A549 (cell line): ENCODE measurements at regions not wholly inside any gene's neighbourhood (a gene's known extent, or its start where the extent isn't known, plus 50 kb on each side); places are given as distances from the start of the nearest gene placed in this dataset.

ENCODE experiments used
- ATAC-seq, 2 experiments: fragments of 200-7000 bp in 1 of 2; fragments of >200 bp in 1 of 2; cut with Nextera tagmentation in 1 of 2; cut with Tn5 transposase in 1 of 2; 3 replicates each; pipeline versions ENCODE4 v1.8.0 to v1.9.1; 2018 to 2020; ENCODE audit warnings: mild to moderate bottlenecking in 1 of 2, moderate library complexity in 1 of 2
- CTCF ChIA-PET: fragments of 300-600 bp; sonication (Branson Sonifier 250); formaldehyde crosslinking; extraction: SDS; loops from one replicate; lab custom pipeline; 2021; ENCODE audit warnings: antibody characterized with exemption, inconsistent platforms; lab: Yijun Ruan, JAX
- POLR2A ChIA-PET: fragments of 350-600 bp; formaldehyde crosslinking; extraction: SDS; loops from one replicate; lab custom pipeline; 2021; ENCODE audit warnings: antibody characterized with exemption, inconsistent platforms; lab: Yijun Ruan, JAX
- DNase-seq, 2 experiments: peaks; one replicate each; pipeline versions ENCODE4 v3.0.0 to v3.0.0-alpha.2; 2011 to 2016; ENCODE audit warnings: low read depth in 1 of 2, low spot score in 1 of 2
- FAIRE-seq: peaks from 2 replicates; lab custom pipeline; 2011; peaks lifted over from hg19 to GRCh38; lab: Jason Lieb, UNC
- H3K27ac ChIP-seq, 2 experiments: fragments of >200 bp; sonication (Bioruptor Twin); formaldehyde crosslinking; 3 replicates each; pipeline ENCODE4 v1.5.1; 2016 to 2017
- H3K4me1 ChIP-seq: fragments of >200 bp; sonication (Bioruptor Twin); formaldehyde crosslinking; 3 replicates; pipeline ENCODE4 v1.6.1; 2016
- H3K4me2 ChIP-seq: fragments of >200 bp; sonication (Bioruptor Twin); formaldehyde crosslinking; 3 replicates; pipeline ENCODE4 v1.6.1; 2016
- H3K4me3 ChIP-seq: fragments of >200 bp; sonication (Bioruptor Twin); formaldehyde crosslinking; 3 replicates; pipeline ENCODE4 v1.5.1; 2016
- H3K9me3 ChIP-seq: fragments of >200 bp; sonication (Bioruptor Twin); formaldehyde crosslinking; 3 replicates; pipeline ENCODE4 v1.6.1; 2016
- BCL3 ChIP-seq: fragments of >200 bp; sonication (Bioruptor Twin); formaldehyde crosslinking; IDR thresholded peaks from 3 replicates; pipeline ENCODE4 v1.6.1; 2016
- E2F6 ChIP-seq: IDR thresholded peaks from 2 replicates; pipeline ENCODE4 v1.6.1; 2012; ENCODE audit warnings: low read depth, borderline replicate concordance
- FOSB ChIP-seq: fragments of 250-450 bp; sonication (Bioruptor Pico); IDR thresholded peaks from 2 replicates; pipeline ENCODE4 v1.5.0; 2020; ENCODE audit warnings: mild to moderate bottlenecking, moderate library complexity
- HDAC2 ChIP-seq: fragments of 200-600 bp; sonication (generic); IDR thresholded peaks from 2 replicates; pipeline ENCODE4 v1.6.1; 2016
- HES2 ChIP-seq: fragments of >200 bp; sonication (Bioruptor Twin); formaldehyde crosslinking; IDR thresholded peaks from 2 replicates; pipeline ENCODE4 v1.6.1; 2016
- HEYL ChIP-seq: fragments of 250-450 bp; sonication (Bioruptor Pico); IDR thresholded peaks from 2 replicates; pipeline ENCODE4 v1.8.0; 2021; ENCODE audit warnings: mild to moderate bottlenecking, moderate library complexity
- HMGXB4 ChIP-seq: fragments of 250-450 bp; sonication (Bioruptor Pico); IDR thresholded peaks from 2 replicates; pipeline ENCODE4 v1.5.0; 2021; ENCODE audit warnings: mild to moderate bottlenecking, moderate library complexity, borderline replicate concordance
- HOXB5 ChIP-seq: fragments of 250-450 bp; sonication (Bioruptor Pico); IDR thresholded peaks from 2 replicates; pipeline ENCODE4 v1.5.0; 2020; ENCODE audit warnings: mild to moderate bottlenecking, moderate library complexity
- MAX ChIP-seq: IDR thresholded peaks from 2 replicates; pipeline ENCODE4 v1.6.1; 2012
- POLR2AphosphoS2 ChIP-seq: conservative IDR thresholded peaks from 2 replicates; pipeline ENCODE4 v1.6.1; 2012; ENCODE audit warnings: low read length, improper control_type of control experiment, inconsistent platforms
- RAD21 ChIP-seq, 2 experiments: fragments of >200 bp in 1 of 2; sonication (Bioruptor Twin) in 1 of 2; formaldehyde crosslinking in 1 of 2; IDR thresholded peaks in 1 of 2; conservative IDR thresholded peaks in 1 of 2; 2 replicates in 1 of 2; 3 replicates in 1 of 2; pipeline ENCODE4 v1.6.1; 2012 to 2018; ENCODE audit warnings: inconsistent platforms in 1 of 2
- RARB ChIP-seq: fragments of 250-450 bp; sonication (Bioruptor Pico); IDR thresholded peaks from 2 replicates; pipeline ENCODE4 v1.8.0; 2021; ENCODE audit warnings: mild to moderate bottlenecking, moderate library complexity
- RCOR1 ChIP-seq: fragments of 150-350 bp; IDR thresholded peaks from 2 replicates; pipeline ENCODE4 v1.6.1; 2014; ENCODE audit warnings: antibody characterized with exemption, low read length, low read depth
- REST ChIP-seq: fragments of 200-600 bp; sonication (generic); IDR thresholded peaks from 2 replicates; pipeline ENCODE4 v1.6.1; 2016; ENCODE audit warnings: antibody characterized with exemption, mild to moderate bottlenecking, moderate library complexity
- RFX5 ChIP-seq: fragments of 450-650 bp; IDR thresholded peaks from 2 replicates; pipeline ENCODE4 v1.7.1; 2014; ENCODE audit warnings: antibody characterized with exemption, mild to moderate bottlenecking, moderate library complexity
- RNF2 ChIP-seq: fragments of 200-600 bp; sonication (generic); IDR thresholded peaks from 2 replicates; pipeline ENCODE4 v1.6.1; 2016; ENCODE audit warnings: low read depth, mild to moderate bottlenecking, antibody characterized with exemption, moderate library complexity, borderline replicate concordance
- SMC3 ChIP-seq: fragments of >200 bp; sonication (Bioruptor Twin); formaldehyde crosslinking; IDR thresholded peaks from 3 replicates; pipeline ENCODE4 v1.6.1; 2018; ENCODE audit warnings: inconsistent platforms
- TP53 ChIP-seq: fragments of 250-450 bp; sonication (Bioruptor Pico); IDR thresholded peaks from 2 replicates; pipeline ENCODE4 v1.5.0; 2021; ENCODE audit warnings: mild to moderate bottlenecking, moderate library complexity
- USF2 ChIP-seq: fragments of 450-650 bp; IDR thresholded peaks from 2 replicates; pipeline ENCODE4 v1.6.1; 2014; ENCODE audit warnings: antibody characterized with exemption
- ZNF302 ChIP-seq: fragments of 250-450 bp; sonication (Bioruptor Pico); IDR thresholded peaks from 2 replicates; pipeline ENCODE4 v1.9.0; 2021; ENCODE audit warnings: inconsistent platforms, mild to moderate bottlenecking, moderate library complexity
- ZSCAN20 ChIP-seq: fragments of 250-450 bp; sonication (Bioruptor Pico); IDR thresholded peaks from 2 replicates; pipeline ENCODE4 v1.8.0; 2022; ENCODE audit warnings: mild to moderate bottlenecking, moderate library complexity
- WGBS: methylation state at CpG from one replicate; pipeline ENCODE4 v1.1.6; 2017; ENCODE audit errors: missing lambda C conversion rate; 5-methylcytosine and 5-hydroxymethylcytosine counted together

- TF ChIP-seq RCOR1: no peak
- no peak for TF ChIP-seq POLR2AphosphoS2
- TF ChIP-seq HEYL (CRISPR knock-in tag): no peak
- no peak for TF ChIP-seq HES2
- TF ChIP-seq E2F6: no peak
- no peak for TF ChIP-seq RAD21 (conservative IDR thresholded peaks at IDR 0.05 in 1 of 2, IDR thresholded peaks at IDR 0.05 in 1 of 2)
- TF ChIP-seq TP53 (CRISPR knock-in tag): no peak
- no peak overlapping the region for H3K4me3 ChIP-seq
- H3K4me2 ChIP-seq: no peak overlapping the region
- no peak for FAIRE-seq
- ChIA-PET CTCF (no interaction called here), POLR2A (no interaction called here)
- no peak overlapping the region for H3K27ac ChIP-seq
- no peak for ATAC-seq
- DNase-seq: no peak
- WGBS: 32% methylated on average over 3 of the region's 3 CpGs
- H3K9me3 ChIP-seq: no peaks in the 10 kb centered on the region
- no peaks in the 10 kb centered on the region for H3K4me1 ChIP-seq
Observed at GRCh38 chr1:4970532-4970931, 316.1 kb downstream of the AJAP1 start.

- no peak overlapping the region for H3K4me2 ChIP-seq
- TF ChIP-seq FOSB (CRISPR knock-in tag): no peak
- no peak for TF ChIP-seq MAX
- TF ChIP-seq REST: no peak
- no peak for TF ChIP-seq E2F6
- TF ChIP-seq RARB: no peak
- no peak for TF ChIP-seq SMC3
- no peak for TF ChIP-seq HOXB5 (CRISPR knock-in tag)
- no peak for TF ChIP-seq ZSCAN20 (CRISPR knock-in tag)
- no peak for TF ChIP-seq RAD21 (conservative IDR thresholded peaks at IDR 0.05 in 1 of 2, IDR thresholded peaks at IDR 0.05 in 1 of 2)
- TF ChIP-seq RFX5: no peak
- no peak for TF ChIP-seq USF2
- TF ChIP-seq RNF2: no peak
- no peak for TF ChIP-seq HMGXB4 (CRISPR knock-in tag)
- no peak for TF ChIP-seq BCL3
- no peak for TF ChIP-seq ZNF302
- TF ChIP-seq HDAC2: no peak
- TF ChIP-seq, all 56 proteins: peak for 0
- ATAC-seq (no peak), DNase-seq (no peak), FAIRE-seq (no peak)
- POLR2A ChIA-PET: no interaction called here
- H3K4me1 ChIP-seq: no peaks in the 10 kb centered on the region
- no peak overlapping the region for H3K4me3 ChIP-seq
- H3K9me3 ChIP-seq: no peaks in the 10 kb centered on the region
- CTCF ChIA-PET: no interaction called here
- H3K27ac ChIP-seq: no peak overlapping the region
- WGBS: 0% methylated on average over 2 of the region's 4 CpGs
Observed at GRCh38 chr1:4969556-4970129, 315.2 kb downstream of the AJAP1 start.
